ENCODE measurements at regions not wholly inside any gene's neighbourhood (a gene's known extent, or its start where the extent isn't known, plus 50 kb on each side); places are given as distances from the start of the nearest gene placed in this dataset.
"Not testable (repeated sequence)": the region's sequence is repeated elsewhere in the genome, so short reads cannot be mapped to it uniquely, and the experiment has no call there.

- in situ Hi-C loops (cut with HindIII; ENCODE audit: low sequenced_read_pairs): no loop called here
Observed at GRCh38 chr22:26804315-26804714, 146.9 kb downstream of the MIAT start.

DNA sequence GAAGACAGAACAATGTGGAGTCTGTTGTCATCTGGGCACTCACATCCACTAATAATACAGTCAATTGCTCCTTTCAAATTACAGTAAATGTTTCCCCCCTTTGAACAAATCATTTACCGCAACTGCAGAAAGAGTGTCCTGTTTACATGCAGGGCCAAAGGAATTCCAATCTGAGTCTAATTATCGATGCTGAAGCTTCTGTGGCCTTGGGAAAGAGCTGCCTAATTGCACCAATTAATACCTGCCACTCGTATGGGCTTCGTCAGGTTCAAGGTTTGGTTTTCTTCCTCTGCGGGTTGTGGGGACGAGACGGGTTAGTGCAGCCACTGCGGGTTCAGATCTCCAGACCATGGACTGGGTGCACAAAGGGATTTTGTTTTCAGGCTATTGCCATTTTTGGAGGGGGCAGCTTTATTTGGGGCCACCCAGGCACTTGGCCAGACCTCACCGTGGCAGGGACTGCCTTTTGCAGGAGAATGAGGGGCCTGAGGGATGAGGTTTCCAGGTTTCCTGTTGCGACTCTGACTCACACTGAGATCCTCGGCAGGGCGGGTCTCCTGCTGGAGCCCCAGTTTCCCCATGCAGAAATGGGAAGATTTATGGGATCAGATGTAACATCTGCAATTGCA lies 147.6 kb downstream of the MIAT start:
- in situ Hi-C loops (cut with HindIII; ENCODE audit: low sequenced_read_pairs): no loop called here

GRCh38 chr22:26806445-26807175 lies 149.2 kb downstream of the MIAT start:
- in situ Hi-C loops (cut with HindIII; ENCODE audit: low sequenced_read_pairs): no loop called here

- in situ Hi-C loops (cut with HindIII; ENCODE audit: low sequenced_read_pairs): no loop called here
Observed at GRCh38 chr22:26811647-26811992, 154.2 kb downstream of the MIAT start.

GRCh38 chr22:26812731-26813130 lies 155.3 kb downstream of the MIAT start:
- in situ Hi-C loops (cut with HindIII; ENCODE audit: low sequenced_read_pairs): no loop called here

GRCh38 chr22:26816726-26817125 lies 159.3 kb downstream of the MIAT start:
- in situ Hi-C loops (cut with HindIII; ENCODE audit: low sequenced_read_pairs): no loop called here

- in situ Hi-C loops (cut with HindIII; ENCODE audit: low sequenced_read_pairs): no loop called here
Observed at GRCh38 chr22:26817926-26818325, 160.5 kb downstream of the MIAT start.

- in situ Hi-C loops (cut with HindIII; ENCODE audit: low sequenced_read_pairs): no loop called here
Observed at GRCh38 chr22:26821854-26822253, 164.5 kb downstream of the MIAT start.

GRCh38 chr22:26822313-26822712 lies 164.9 kb downstream of the MIAT start:
- in situ Hi-C loops (cut with HindIII; ENCODE audit: low sequenced_read_pairs): no loop called here

- in situ Hi-C loops (cut with HindIII; ENCODE audit: low sequenced_read_pairs): no loop called here
Observed at GRCh38 chr22:26823966-26824365, 166.6 kb downstream of the MIAT start.

DNA sequence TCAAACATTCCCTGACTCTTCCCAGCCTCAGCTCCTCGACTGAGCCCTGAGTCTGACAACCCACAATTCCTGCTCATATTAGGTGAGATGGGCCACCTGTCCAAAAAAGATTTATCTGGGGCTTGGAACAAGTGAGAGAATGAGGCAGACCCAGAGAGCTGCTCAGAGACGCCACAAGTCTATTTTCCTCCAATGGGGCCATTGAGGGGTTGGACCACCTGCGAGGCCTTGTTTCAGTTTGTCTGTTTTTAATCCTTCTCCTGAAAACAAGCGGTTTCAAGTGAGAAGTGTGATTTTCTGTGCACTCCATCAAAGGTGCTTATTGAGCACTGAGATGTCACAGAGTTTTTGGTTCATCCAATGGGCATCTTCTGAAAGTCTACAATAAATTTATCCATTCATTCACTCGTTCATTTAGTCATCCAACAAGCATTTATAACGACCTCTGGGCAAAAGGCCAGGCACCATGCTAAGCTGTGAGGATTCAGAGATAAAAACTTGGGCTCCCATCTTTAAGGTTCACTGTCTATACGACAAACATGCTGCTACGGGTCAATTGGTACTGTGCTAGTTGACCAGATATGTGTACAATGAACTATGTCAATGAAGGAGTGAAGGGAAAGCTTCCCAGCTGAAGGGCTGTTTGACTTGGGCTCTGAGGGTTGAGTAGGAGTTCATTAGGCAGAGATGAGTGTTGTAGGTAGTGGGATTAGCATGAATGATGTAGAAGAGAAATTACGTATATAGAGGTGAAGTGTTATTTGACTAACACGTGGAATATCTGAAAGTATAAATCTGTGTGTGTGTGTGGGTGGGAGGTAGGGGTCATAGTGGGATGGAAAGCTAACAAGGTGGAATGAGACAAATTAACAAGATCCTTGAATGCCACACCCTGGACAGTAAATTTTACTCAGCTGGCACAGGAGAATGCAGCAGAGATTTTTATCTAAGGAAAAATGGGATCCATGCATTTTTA lies 168.9 kb downstream of the MIAT start:
- in situ Hi-C loops (cut with HindIII; ENCODE audit: low sequenced_read_pairs): no loop called here

DNA sequence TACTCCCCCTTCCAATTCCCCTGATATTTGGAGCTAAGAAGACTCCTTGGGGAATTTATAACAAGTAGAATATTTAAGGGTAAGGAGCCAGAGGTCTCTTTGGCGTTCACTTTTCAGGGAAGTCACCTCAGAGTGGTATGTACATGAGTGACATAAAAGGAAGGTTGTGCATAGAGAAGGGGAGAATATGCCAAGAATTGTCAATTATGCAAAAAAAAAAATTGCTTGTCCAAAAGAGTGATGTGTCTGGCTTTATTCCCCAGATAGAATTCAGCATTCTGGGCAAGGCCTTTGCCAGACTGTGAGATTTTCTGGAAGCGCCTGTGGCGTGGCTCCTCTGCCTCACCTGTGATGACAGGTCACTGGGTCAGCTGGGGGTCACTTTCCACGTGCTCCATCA lies 170.2 kb downstream of the MIAT start:
- in situ Hi-C loops (cut with HindIII; ENCODE audit: low sequenced_read_pairs): no loop called here

DNA sequence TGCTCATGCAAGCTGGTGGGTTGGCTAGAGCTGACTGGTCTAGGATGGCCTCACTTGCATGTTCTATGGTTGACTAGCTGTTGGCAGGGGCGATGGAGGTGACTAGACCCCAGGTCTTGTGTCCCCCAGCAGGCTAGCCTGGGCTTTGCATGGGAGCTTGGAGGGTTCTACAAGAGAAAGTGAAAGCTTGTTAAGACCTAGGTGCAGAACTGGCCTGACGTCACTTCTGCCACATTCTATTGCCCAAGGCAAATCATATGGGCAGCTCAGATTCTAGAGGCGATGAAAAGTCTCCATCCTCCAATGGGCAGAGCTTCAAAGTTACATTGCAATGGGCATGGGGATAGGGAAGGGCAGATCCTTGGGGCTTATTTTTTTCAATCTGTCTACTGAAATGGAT lies 170.9 kb downstream of the MIAT start:
- in situ Hi-C loops (cut with HindIII; ENCODE audit: low sequenced_read_pairs): no loop called here

DNA sequence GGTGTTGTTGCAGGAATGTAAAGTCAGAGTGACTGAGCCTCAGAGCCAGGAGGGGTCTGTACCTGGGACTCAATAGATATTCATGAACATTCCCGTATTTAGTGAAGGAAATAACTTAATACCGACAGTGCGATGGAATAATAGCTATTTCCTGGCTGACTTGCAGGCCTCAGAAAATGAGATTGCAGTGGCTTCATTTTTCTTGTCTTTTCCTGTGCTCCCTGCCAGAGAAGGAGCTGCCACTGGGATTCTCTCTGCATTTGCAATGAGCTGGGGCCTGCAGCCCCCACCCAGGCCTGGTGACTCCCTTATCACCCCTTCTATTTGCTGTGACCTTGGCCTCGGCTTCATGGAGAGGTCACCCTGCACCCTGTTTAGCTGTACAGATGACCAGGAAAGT lies 173.4 kb downstream of the MIAT start:
- in situ Hi-C loops (cut with HindIII; ENCODE audit: low sequenced_read_pairs): no loop called here

DNA sequence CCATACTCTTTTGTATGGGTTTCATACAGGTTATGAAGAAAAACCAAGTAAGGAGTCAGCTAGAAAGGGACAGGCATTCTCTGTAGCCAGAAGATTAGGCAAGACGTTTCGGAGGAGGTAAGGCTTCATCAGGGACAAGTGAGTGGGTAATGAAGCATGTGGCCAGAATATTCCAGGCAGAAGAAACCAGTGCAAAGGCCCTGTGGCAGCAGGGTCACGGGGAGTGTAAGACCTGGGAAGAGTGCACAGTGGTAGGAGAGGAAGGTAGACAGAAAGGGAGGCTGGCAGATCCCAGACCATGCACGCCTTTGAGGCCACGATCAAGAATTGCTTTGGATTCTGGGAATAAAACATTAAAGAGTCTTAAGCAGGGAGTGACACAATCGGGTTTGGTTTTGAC lies 177.6 kb downstream of the MIAT start:
- in situ Hi-C loops (cut with HindIII; ENCODE audit: low sequenced_read_pairs): no loop called here

GRCh38 chr22:26835929-26836528 lies 178.6 kb downstream of the MIAT start:
- in situ Hi-C loops (cut with HindIII; ENCODE audit: low sequenced_read_pairs): no loop called here

DNA sequence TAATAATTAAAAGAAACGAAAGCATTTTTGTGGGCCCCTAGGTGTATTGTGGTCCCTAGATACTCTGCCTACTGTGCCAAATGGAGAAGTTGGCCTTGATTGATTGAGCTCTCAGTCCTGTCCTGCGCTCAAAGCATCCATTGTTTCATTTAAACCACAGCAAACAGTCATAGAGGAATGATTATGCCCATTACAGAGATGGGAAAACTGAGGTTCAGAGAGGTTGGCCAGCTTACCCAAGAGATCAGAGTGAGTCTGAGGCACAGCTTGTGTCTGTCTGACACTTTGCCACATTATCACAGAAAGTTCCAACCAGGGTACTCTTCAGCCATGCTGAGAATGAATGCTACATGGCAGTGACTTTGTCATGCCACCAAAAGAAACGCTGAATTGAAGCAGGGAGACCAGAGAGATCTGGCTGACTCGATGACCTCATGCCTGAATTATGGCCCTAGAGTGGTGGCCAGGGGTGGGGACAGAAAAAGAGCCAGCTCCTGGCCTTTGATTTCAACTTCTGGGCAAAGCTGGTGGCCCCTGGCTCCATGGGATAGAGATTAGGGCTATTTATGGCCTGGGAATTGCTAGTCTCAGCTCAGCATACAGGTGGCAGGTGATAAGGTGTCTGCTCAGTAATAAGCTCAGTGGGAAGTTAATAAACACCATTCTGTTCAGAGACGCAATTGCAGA lies 180.5 kb downstream of the MIAT start:
- in situ Hi-C loops (cut with HindIII; ENCODE audit: low sequenced_read_pairs): no loop called here

DNA sequence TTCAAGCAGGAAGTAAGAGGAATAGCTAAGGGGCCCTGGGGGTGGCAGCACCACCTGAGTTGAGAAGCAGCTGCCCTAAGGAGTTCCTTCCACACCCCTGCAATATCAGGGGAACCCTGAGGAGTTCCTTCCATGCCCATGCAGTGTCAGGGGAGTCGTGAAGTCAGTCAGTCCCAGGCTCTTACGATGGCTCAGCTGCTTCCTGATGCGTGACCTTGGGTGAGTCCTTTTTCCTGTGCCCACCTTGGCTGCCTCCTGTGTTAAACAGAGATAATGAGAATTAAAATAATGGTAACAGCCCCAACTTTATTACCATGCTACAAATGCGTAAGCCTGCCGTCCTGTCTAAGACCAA lies 181.1 kb downstream of the MIAT start:
- in situ Hi-C loops (cut with HindIII; ENCODE audit: low sequenced_read_pairs): no loop called here

GRCh38 chr22:26839216-26839615 lies 181.8 kb downstream of the MIAT start:
- in situ Hi-C loops (cut with HindIII; ENCODE audit: low sequenced_read_pairs): no loop called here

DNA sequence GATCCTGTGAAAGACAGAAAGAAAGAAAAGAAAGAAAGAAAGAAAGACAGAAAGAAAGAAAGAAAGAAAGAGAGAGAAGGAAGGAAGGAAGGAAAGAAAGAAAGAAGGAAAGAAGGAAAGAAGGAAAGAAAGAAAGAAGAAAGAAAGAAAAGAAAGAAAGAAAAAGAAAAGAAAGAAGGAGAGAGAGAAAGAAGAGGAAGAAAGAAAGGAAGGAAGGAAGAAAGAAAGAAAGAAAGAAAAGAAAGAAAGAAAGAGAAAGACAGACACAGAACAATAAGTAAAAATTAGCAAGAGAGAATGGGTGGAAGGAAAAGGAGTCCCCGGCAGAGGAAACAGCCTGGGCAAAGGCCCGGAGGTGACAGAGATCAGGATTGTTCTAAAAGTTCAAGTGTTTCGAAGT lies 183.4 kb downstream of the MIAT start:
- in situ Hi-C loops (cut with HindIII; ENCODE audit: low sequenced_read_pairs): not testable (repeated sequence)

DNA sequence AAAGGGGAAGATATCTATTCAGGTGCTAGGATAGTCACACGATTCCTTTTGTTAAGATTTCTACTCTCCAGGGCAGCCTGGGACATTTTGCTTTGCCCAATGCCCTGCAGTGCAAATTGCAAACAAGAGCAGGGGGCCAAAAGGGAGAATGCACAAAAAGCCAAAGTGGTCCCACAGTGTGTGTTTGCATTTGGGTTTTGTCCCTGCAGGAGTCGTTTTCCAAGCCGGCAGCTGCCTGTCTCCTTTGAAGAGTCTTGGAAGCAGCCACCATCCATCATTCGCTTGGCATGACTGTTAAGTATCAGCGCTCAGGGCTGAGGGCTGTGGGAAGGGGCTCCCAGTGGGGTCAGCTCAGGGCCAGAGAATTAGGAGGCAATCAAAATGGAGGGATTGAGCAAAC lies 184.7 kb downstream of the MIAT start:
- in situ Hi-C loops (cut with HindIII; ENCODE audit: low sequenced_read_pairs): no loop called here
